Stimulated activated CD8-positive, alpha-beta memory T cell treated with anti-CD3 and anti-CD28 coated beads, Interleukin-15, amount 100 ng/mL, for 1 hour (primary cell): ENCODE measurements at regions not wholly inside any gene's neighbourhood (a gene's known extent, or its start where the extent isn't known, plus 50 kb on each side); places are given as distances from the start of the nearest gene placed in this dataset.
"Not testable (repeated sequence)": the region's sequence is repeated elsewhere in the genome, so short reads cannot be mapped to it uniquely, and the experiment has no call there.

Experiments used
- DNase-seq: peaks from one replicate; pipeline ENCODE4 v3.0.0-alpha.2; 2020; ENCODE audit warnings: low read depth

- DNase-seq, result no peak
Observed at GRCh38 chr6:170193326-170193821, 97.5 kb downstream of the DLL1 start.

DNA sequence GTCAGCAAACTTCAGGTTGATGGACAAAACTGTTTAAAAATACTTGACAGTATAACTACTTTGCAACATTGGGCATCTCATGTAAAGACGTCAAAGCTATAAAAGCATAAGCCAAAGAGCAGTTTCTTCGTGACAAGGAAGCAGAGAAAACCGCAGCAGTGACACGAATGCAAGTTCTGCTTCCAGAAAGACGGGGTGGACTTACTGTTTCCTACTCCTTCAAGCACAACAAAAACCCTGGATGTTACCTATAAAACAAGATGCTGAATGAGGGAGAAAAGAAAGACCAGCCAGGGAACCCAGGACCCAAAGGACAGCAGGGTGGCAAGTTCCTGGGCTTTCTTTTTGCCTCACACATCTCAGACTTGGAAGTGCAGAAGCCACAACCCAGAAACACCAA lies 98.0 kb downstream of the DLL1 start:
- no peak for DNase-seq

DNA sequence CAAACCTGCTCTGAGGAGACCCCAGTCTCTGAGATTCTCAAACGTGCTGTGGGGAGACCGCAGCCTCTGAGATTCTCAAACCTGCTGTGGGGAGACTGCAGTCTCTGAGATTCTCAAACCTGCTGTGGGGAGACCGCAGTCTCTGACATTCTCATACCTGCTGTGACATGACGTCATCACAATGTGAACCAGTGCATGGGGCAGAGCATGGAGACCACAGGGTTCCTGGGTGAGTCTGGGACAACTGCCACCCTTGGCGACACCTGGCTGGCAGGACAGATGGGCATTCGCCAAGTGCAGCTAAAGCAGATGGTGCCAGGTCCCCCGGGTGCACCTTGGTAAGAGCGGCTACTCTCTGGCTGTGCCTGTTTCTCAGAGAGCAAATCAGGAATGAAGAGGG lies 98.8 kb downstream of the DLL1 start:
- not testable (repeated sequence) for DNase-seq

GRCh38 chr6:170190046-170190445 lies 100.8 kb downstream of the DLL1 start:
- no peak for DNase-seq

DNA sequence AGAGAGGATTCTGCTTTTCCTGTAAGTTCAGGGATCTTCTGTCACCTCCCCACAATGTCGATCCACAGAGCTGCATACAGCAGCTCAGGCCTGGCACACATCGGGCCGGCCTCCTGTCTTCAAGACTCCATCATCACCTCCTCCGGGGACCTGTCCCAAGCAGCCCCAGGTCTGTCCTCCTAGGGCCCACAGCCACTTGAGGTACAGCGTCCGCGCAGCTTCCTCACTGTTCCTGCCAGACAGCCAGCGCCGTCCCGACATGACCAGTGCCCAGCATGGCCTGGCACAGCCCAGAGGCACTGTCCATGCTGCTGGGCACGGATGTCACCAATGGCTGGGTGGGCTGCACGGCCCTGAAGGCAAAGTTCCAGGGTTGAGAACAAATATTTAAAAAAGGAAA lies 101.6 kb downstream of the DLL1 start:
- DNase-seq, result no peak

- no peak for DNase-seq
Observed at GRCh38 chr6:170188571-170189001, 102.3 kb downstream of the DLL1 start.

DNA sequence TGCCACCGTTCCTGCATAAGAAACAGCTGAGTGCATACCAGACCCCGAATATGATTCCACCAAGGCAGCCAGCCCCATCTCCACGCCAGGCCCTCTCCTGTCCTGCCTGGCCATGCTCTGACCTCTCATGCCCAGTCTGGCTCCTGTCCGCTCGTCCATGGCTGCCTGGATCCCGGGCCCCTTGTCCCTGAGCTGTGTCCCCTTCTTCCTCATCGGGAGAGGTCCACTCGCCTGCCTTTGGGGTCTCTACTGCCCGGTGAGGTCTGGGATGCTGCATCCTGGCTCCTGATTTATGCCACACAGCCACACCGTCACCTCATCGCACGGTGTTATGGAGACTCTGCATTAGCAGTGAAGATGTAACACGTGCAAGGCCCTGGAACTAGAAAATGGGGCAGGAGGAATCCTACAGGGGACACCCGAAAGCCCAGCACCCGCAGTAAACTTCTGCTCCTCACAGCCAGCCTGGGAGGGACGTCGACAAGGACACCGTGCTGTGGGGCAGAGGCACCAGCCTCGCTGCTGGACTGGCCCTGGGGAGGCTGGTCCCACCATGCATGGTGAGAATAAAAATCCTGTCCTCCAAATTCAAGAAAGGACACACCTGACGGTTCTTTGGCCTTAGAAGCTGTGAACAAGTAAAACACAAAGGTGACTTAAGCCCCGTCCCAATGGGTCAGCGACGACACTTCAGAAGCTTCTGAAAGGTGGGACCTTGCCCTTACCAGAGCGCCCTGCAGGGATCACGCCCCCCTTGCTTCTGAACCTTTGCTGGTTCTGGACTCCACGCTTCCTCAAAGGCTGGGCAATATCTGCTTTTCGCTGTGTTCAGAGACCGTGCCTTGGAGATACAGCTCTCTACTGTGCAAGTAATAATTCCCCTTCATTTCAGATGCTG lies 103.0 kb downstream of the DLL1 start:
- DNase-seq, result no peak

DNA sequence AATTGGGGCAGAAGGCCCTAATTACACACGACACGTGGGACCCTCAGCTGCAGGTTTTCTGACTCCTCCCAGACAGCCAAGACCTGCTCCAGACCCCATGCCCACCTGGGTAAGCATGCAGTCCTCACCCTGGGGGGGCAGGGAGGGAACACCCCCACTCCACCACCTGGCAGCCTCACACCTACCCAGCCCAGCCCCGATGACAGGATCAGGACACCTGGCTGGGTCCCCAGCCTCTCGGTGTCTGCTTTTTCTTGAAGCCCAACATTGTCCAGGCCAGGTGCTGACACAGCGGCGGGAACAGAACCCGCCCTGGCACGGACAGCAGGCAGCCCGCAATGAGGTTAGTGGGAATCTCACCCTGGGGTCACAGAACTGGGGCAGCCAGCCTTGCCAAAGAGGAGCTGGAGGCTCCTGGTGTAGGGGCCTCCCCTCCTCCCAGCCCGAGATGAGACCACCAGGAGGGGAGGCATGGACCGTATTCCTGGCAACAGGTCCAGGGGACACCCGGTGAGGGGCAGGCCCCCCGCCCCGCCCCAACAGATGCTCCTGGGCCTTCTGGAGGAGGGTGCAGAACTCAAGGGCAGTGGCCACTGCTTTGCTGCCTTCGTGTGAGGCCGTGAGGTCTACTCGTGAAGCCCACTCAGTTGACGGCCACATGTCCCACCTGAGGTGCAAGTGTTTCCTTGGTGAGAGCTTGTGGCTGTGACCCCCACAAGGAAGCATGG lies 103.8 kb downstream of the DLL1 start:
- no peak for DNase-seq

GRCh38 chr6:170186006-170186935 lies 104.6 kb downstream of the DLL1 start:
- no peak for DNase-seq

DNA sequence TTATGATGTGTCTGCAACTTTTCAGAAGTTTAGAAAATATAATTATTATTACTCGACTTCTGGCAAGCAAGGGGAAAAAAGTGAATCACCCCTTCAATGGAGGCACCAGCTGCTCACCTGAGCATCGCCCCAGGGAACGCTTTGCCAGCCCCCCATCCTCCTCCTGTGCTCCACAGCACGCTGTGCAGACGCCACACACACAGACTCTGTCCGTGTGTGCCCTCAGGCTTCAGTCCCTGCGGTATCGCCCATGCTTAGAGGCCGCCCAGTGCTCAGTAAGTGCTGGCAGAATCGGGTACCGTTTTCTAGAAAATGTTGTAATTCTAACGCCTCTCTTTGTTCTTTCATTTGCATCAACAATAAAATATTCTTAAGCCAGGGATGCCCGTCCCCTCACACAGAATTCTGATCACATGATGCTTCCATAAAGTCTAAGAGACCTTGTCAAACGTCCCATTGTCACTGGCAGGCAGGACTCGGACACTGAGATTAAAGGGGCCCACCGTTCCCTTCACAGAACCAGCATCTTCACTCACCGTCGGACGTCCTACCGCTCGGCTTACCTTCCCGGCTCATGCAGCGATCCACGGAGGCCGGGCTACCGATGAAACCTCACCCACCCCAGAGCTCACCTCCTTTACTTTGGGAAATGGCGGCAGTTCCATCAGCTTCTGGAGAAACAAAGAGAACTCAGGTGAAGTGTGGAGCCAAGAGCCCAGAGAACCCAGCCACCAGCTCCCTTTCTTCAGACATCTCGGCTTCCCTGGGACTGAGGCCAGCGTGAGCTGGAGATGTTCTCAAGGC lies 105.5 kb downstream of the DLL1 start:
- DNase-seq, result no peak

- no peak for DNase-seq
Observed at GRCh38 chr6:170184316-170184715, 106.6 kb downstream of the DLL1 start.

DNA sequence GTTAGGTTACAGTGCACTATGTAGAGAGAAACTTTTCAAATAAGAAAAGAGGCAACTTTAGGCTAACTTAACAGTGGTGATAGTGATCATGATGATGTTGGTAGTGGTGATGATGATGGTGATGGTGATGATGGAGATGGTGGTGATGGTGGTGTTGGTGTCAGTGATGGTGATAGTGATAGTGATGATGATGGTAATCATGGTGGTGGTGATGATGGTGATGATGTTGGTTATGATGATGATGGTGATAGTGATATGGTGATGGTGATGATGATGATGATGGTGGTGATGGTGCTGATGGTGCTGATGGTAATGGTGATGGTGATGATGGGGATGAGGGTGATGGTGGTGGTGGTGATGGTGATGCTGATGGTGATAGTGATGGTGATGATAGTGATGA lies 107.4 kb downstream of the DLL1 start:
- no peak for DNase-seq

GRCh38 chr6:170182781-170183120 lies 108.1 kb downstream of the DLL1 start:
- no peak for DNase-seq

GRCh38 chr6:170182093-170182780 lies 108.6 kb downstream of the DLL1 start:
- DNase-seq, result no peak

DNA sequence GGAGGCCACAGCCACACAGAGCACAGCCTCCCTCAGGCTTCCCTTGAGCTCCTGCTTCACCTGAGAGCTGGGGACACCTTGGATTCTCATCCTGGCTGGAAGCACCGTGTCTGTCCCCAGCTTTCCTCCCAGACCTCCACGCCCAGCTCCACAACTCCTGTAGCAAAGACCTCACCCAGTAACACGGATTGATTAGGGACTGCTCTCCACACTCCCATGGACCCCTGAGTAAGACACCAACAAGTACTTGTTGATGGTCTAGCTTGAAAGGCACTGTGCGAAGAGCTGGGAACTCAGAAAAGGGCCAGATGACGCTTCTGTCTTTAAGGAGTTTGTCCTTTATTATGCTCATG lies 109.6 kb downstream of the DLL1 start:
- no peak for DNase-seq

- DNase-seq, result no peak
Observed at GRCh38 chr6:170180671-170181337, 110.1 kb downstream of the DLL1 start.

- DNase-seq, result no peak
Observed at GRCh38 chr6:170179616-170180324, 111.1 kb downstream of the DLL1 start.

GRCh38 chr6:170178561-170179477 lies 112.1 kb downstream of the DLL1 start:
- no peak for DNase-seq
